GM13977 (cell line): ENCODE measurements at regions not wholly inside any gene's neighbourhood (a gene's known extent, or its start where the extent isn't known, plus 50 kb on each side); places are given as distances from the start of the nearest gene placed in this dataset.
"Not testable (repeated sequence)": the region's sequence is repeated elsewhere in the genome, so short reads cannot be mapped to it uniquely, and the experiment has no call there.

Experiments used
- DNase-seq: peaks from one replicate; pipeline ENCODE4 v3.0.0; 2012; ENCODE audit warnings: low spot score
- in situ Hi-C: fragments of 300-500 bp; cut with MboI; formaldehyde crosslinking; loops from one replicate; pipeline ENCODE4 v1.12.0; 2022; ENCODE audit warnings: low sequenced_read_pairs, low pct_unique_long_range_greater_than_20kb, mixed read lengths, inconsistent platforms; ENCODE audit not compliant: unreplicated experiment
- TF ChIP-seq, protein P1 (sequence below): IDR thresholded peaks from 2 replicates; pipeline ENCODE4 v1.5.1; 2012; ENCODE audit warnings: mild to moderate bottlenecking, control low read depth; ENCODE audit not compliant: insufficient read depth; ENCODE audit errors: extremely low read depth, missing control alignments

DNA sequence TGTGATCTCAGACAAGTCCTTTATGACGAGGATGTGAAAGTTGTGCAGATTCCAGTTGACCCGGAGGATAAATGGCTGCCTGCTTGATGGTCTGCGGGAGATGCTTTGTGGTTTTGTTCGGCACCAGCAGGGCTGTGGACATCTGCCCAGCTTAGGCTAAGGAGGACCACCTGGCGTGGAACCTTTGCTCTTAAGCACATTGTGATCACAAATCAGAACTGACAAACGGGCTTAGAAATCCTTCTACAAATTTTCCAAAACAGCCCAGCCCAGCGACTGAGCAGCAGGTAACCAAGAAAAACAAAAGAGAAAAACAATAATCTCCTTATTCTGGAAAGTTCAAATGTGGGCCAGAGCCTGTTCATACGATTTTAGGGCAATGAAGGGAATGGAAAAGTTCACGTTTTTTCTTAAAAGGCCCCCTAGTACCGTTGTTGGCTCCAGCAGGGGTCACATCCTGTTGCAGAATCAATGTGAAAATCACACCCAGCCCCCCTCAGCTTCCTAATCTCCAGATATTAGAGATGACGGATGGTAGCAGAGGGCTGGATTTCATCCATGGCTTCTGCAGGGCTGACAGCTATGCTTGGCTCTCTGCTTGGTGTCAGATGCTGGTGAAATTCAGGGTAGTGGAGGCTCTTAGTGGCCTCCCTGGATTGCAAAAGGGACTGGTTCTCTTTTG, 81.1 kb upstream of the RFLNA start:
- in situ Hi-C loops: no loop called here
- no peak for DNase-seq

GRCh38 chr12:124214574-124214973, 80.3 kb upstream of the RFLNA start:
- TF ChIP-seq, protein P1, sequence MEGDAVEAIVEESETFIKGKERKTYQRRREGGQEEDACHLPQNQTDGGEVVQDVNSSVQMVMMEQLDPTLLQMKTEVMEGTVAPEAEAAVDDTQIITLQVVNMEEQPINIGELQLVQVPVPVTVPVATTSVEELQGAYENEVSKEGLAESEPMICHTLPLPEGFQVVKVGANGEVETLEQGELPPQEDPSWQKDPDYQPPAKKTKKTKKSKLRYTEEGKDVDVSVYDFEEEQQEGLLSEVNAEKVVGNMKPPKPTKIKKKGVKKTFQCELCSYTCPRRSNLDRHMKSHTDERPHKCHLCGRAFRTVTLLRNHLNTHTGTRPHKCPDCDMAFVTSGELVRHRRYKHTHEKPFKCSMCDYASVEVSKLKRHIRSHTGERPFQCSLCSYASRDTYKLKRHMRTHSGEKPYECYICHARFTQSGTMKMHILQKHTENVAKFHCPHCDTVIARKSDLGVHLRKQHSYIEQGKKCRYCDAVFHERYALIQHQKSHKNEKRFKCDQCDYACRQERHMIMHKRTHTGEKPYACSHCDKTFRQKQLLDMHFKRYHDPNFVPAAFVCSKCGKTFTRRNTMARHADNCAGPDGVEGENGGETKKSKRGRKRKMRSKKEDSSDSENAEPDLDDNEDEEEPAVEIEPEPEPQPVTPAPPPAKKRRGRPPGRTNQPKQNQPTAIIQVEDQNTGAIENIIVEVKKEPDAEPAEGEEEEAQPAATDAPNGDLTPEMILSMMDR: no peak
- no peak for DNase-seq
- in situ Hi-C loops: no loop called here

More for the DNA sequence above, 81.1 kb upstream of the RFLNA start:
- TF ChIP-seq, protein P1: no peak

- DNase-seq: no peak
- TF ChIP-seq, protein P1: no peak
- in situ Hi-C loops: no loop called here
These were observed 77.9 kb upstream of the RFLNA start for GRCh38 chr12:124216966-124217365.

DNA sequence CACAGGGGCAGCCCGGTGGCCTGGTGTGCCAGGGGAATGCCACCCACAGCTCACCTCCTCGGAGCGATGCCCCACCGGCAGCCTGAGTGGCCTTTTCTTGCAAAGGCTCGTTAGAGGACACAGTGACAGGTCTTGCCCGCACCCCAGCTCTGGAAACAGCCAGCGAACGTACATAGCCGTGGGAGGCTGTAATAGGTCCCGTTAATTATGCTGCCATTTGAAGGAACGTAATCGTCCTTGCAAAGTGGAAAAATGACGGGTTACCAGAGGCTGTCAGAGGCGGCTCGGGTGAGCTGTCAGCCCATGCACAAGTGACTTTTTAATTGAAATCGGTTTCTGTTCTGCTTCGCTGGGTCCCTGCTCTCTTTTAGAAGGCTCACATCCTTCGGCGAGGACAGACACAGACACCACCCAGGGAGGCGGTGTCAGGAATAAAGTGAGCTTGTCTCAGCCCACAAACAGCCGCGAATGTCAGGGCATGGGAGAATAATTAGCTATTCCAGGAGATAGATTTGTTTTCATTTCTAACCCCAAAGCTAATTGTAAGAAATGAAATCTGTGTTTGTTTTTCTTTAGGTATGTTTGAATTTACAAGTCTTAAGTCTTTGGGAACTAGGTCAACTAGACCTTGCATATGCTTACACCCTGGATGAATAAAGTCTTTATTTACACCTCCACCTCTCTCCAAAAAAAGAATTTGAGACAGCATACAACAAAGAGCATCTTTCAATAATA, 77.2 kb upstream of the RFLNA start:
- TF ChIP-seq, protein P1: no peak
- in situ Hi-C loops: no loop called here
- DNase-seq: no peak

DNA sequence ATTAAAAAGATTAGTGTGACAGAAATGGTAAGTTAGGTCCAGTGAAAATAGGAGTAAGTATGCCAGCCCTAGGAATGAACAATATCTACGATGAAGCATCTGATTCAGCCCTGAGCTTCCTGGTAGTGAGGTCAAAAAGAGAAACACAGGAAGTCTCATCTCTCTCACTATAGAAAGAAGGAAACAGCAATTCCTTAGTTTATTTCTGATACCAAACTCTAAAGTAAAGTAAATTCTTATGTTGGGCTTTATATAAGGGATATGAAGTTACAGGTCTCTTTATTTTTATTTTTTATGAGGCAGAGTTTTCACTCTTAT, 76.7 kb upstream of the RFLNA start:
- in situ Hi-C loops: no loop called here
- DNase-seq: no peak
- TF ChIP-seq, protein P1: no peak

GRCh38 chr12:124218650-124219049, 76.2 kb upstream of the RFLNA start:
- in situ Hi-C loops, DNase-seq: not testable (repeated sequence)
